Activated CD4-positive, alpha-beta T cell treated with anti-CD3 and anti-CD28 coated beads, Interleukin-2, amount 10 ng/mL, durations not matched to agents 24 days and 14 days (primary cell): ENCODE measurements at regions not wholly inside any gene's neighbourhood (a gene's known extent, or its start where the extent isn't known, plus 50 kb on each side); places are given as distances from the start of the nearest gene placed in this dataset.

Experiments
- DNase-seq: peaks from one replicate; pipeline ENCODE4 v3.0.0; 2022
- H3K27ac Mint-ChIP-seq: one replicate; pipeline ENCODE4 v1.8.0; 2022; ENCODE audit warnings: mild to moderate bottlenecking, mixed read lengths
- H3K27me3 Mint-ChIP-seq: one replicate; pipeline ENCODE4 v1.8.0; 2022; ENCODE audit warnings: mixed read lengths
- H3K36me3 Mint-ChIP-seq: one replicate; pipeline ENCODE4 v1.8.0; 2022; ENCODE audit warnings: low read depth, mild to moderate bottlenecking, mixed read lengths
- H3K4me1 Mint-ChIP-seq: one replicate; pipeline ENCODE4 v1.8.0; 2021; ENCODE audit warnings: mixed read lengths
- H3K4me3 Mint-ChIP-seq: one replicate; pipeline ENCODE4 v1.8.0; 2022; ENCODE audit warnings: mild to moderate bottlenecking, moderate library complexity, mixed read lengths
- H3K9me3 Mint-ChIP-seq: one replicate; pipeline ENCODE4 v1.8.0; 2021; ENCODE audit warnings: mixed read lengths
- intact Hi-C: fragments of 100-400 bp; cut with micrococcal nuclease; formaldehyde crosslinking; loops from one replicate; pipeline ENCODE4 v1.15.1; 2023

DNA sequence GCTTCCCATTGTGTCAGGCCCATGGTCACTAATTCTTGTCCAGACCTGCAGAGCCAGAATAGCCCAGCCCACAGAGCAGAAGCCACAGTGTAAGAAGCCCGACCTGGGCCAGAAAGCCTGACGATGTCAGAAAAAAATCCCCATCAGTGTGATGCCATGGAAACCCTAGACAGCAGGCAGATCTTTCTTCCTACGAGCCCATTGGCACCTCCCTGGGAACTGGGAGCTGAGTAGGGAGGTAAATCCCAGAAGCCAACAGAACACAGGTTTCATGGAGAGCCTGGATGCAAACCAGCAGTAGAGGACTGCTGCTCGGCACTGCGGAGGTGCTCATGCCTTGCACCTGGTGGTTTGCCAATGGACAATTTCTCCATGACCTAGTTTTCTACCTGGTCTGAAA lies 82.2 kb upstream of the SLC22A16 start:
- Mint-ChIP-seq H3K27ac (no peak overlapping the region), H3K4me1 (peaks cover 23% of the 10 kb centered on the region), H3K4me3 (no peak overlapping the region), H3K27me3 (peaks cover 3% of the 10 kb centered on the region), H3K9me3 (peaks cover 7% of the 10 kb centered on the region), H3K36me3 (peaks cover 3% of the 10 kb centered on the region)
- no peak for DNase-seq
- intact Hi-C loops = no loop called here

DNA sequence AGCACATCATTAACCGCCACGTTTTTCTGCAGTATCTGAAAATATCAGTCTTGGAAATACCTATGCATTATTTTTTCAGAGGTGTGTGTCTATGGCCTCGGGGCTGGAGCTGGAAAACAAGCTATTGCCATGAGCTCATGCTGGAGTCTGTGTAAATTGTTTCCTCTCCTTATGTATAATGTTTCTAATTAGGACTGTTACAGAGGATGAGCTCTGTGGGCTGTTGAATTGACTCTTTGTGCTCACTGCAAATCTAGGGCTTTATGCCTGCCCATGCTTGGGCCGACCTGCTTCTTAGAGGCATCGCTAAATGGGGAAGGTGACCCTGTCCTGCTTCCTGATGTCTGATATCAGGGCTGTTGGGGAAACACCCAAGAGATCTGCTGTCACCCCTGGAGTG lies 80.8 kb upstream of the SLC22A16 start:
- intact Hi-C loops = no loop called here
- H3K36me3 Mint-ChIP-seq = peaks cover 3% of the 10 kb centered on the region
- peaks cover 7% of the 10 kb centered on the region for H3K9me3 Mint-ChIP-seq
- H3K4me1 Mint-ChIP-seq = peaks cover 23% of the 10 kb centered on the region
- no peak overlapping the region for H3K27ac Mint-ChIP-seq
- no peak for DNase-seq
- no peak overlapping the region for H3K4me3 Mint-ChIP-seq
- H3K27me3 Mint-ChIP-seq = peaks cover 3% of the 10 kb centered on the region

DNA sequence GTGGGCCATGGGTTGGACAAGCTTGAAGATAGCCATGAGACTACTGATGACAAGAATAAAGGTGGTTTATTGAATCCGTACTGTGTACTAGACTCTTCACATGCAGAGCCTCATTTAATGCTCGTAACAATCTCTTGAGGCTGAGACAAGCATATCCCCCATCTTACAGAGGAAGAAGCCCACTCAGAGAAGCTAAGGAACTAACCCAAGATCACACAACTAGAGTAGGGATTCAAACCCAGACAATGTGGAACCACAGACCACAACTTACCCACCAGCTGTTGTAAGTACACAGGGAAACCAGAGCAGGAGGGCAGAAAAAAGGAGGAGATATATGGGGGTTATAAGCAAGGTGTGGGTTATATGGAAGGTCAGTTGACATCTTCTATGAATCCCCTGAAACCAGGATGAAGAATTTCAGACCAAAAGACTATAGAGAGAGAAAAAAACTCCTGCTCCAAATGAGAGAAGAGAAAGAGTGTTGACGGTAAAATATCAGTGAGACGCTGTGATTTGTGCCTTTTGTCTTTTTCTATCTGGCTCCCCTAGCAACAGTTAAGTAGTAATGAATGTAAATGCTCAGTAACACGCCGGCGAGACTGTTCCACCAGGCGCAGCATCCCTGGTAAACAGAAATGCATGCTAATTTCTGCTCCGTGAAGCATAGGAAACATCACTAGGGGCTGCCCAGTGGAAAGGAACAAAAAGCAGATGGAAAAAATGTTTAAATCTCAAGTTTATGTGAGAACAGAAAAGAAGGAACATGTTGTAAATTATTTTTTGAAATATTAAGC lies 80.1 kb upstream of the SLC22A16 start:
- peaks cover 3% of the 10 kb centered on the region for H3K36me3 Mint-ChIP-seq
- H3K4me3 Mint-ChIP-seq = no peak overlapping the region
- peaks cover 19% of the 10 kb centered on the region for H3K4me1 Mint-ChIP-seq
- peaks cover 9% of the 10 kb centered on the region for H3K9me3 Mint-ChIP-seq
- peaks cover 3% of the 10 kb centered on the region for H3K27me3 Mint-ChIP-seq
- no peak for DNase-seq
- no peak overlapping the region for H3K27ac Mint-ChIP-seq
- intact Hi-C loops = no loop called here

DNA sequence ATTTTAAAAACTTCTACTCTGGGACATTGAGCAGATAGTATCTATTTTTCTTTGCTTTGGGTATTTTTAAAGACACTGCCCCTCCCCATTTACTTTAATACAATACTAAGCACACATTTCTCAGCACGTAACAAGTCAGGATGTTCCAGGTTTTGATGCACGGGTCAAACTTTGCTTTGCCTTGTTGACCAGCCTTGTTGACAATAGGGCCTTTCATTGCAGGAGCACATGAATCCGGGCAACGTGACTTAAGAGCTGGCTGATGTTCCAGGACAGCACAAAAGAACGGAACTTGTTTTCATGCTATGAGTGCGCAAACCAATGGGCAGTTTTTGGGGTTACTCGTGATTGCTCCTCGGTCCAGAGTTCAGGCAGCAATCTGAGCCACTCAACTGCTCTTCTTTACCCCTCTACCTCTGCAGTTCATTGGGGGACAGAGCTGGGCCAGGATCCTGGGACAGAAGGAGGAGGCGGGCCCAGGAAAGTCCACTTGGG lies 78.6 kb upstream of the SLC22A16 start:
- Mint-ChIP-seq H3K27ac (no peak overlapping the region), H3K36me3 (peaks cover 3% of the 10 kb centered on the region), H3K9me3 (peaks cover 11% of the 10 kb centered on the region), H3K27me3 (peaks cover 3% of the 10 kb centered on the region), H3K4me3 (no peak overlapping the region), H3K4me1 (peaks cover 6% of the 10 kb centered on the region)
- intact Hi-C loops = no loop called here
- DNase-seq = no peak

DNA sequence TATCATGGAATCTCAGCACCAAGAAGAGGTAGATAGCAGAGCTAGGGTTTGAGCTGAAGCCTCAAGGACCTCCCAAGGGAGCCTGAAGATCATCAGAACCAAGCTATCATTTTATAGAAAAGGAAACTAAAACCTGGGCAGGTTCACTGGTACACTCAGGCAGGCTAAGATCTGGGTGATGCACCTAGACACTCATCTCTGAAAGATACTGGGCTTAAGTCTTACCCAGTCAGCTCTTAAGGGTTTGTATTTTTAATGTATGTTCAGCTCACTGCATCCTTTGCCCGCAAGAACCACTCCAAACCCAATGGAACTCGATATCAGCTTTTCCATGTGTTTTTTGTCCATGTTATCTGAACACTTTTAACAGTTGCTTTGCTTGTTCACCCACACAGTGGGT lies 78.0 kb upstream of the SLC22A16 start:
- H3K36me3 Mint-ChIP-seq = peaks cover 3% of the 10 kb centered on the region
- no peak overlapping the region for H3K4me3 Mint-ChIP-seq
- H3K9me3 Mint-ChIP-seq = peaks cover 11% of the 10 kb centered on the region
- intact Hi-C loops = no loop called here
- H3K27ac Mint-ChIP-seq = no peak overlapping the region
- H3K27me3 Mint-ChIP-seq = peaks cover 5% of the 10 kb centered on the region
- peaks cover 6% of the 10 kb centered on the region for H3K4me1 Mint-ChIP-seq
- DNase-seq = no peak

DNA sequence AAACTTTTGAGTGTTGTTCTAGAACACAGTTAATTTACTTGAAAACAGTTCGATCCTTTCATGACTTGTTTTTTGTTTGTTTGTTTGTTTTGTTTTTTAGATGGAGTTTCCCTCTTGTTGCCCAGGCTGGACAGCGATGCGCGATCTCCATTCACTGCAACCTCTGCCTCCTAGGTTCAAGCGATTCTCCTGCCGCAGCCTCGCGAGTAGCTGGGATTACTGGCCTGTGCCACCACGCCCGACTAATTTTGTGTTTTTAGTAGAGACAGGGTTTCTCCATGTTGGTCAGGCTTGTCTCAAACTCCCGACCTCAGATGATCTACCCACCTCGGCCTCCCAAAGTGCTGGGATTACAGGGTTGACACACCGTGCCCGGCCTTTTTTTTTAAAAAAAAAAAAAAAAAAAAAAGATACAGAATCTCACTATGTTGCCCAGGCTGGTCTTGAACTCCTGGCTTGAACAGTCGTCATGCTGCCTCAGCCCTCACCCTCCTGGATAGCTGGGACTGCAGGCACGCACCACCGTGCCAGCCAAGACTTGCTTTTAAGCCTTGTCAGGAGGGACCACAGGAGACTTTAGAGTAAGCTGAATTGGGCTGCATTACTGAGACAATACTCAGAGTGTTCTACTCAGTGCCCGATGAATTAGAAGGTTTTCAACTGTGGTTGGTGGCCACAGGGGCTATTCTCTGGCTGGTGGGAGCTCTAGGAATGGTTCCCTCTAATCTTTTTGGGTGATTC lies 76.7 kb upstream of the SLC22A16 start:
- Mint-ChIP-seq H3K4me1 (peaks cover 3% of the 10 kb centered on the region), H3K9me3 (peaks cover 7% of the 10 kb centered on the region), H3K36me3 (no peaks in the 10 kb centered on the region), H3K4me3 (no peak overlapping the region), H3K27ac (no peak overlapping the region), H3K27me3 (peaks cover 5% of the 10 kb centered on the region)
- DNase-seq = no peak
- intact Hi-C loops = no loop called here

DNA sequence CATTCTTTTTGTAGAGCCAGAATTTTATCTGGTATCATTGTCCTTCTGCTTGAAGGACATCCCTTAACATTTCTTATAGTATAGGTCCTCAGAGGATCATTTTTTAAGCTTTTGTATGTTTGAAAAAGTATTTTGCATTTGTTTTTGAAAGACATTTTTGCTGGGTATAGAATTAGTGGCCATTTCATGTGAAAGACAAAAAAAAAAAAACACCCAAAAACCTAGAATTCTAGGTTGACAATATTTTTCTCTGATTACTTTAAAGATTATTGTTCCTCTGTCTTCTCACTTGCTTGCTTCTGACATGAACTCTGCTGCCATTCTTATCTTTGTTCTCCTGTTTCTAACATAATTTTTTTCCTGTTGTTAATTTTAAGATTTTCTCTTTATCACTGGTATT lies 75.7 kb upstream of the SLC22A16 start:
- H3K9me3 Mint-ChIP-seq = peaks cover 7% of the 10 kb centered on the region
- DNase-seq = no peak
- H3K36me3 Mint-ChIP-seq = no peaks in the 10 kb centered on the region
- peaks cover 3% of the 10 kb centered on the region for H3K4me1 Mint-ChIP-seq
- peaks cover 9% of the 10 kb centered on the region for H3K27me3 Mint-ChIP-seq
- H3K4me3 Mint-ChIP-seq = no peak overlapping the region
- H3K27ac Mint-ChIP-seq = no peak overlapping the region
- intact Hi-C loops = no loop called here

DNA sequence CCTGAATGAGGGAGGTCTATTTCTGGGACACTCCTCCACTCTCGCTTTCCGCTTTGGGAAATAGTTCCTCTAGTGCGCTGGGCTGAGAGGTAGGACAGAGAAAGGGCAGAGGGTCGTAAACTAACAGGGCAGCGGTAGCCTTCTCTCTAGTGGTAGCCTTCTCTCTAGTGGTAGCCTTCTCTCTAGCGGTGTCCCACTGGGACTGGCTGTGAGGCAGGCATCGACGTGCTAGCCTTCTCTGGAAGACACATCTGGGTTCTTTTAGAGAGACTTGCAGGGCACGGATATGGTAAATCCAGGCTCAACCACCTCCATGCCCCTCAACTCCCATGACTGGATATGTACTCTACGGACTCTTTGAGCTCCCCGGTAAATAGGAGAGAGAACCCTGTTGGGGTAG lies 74.7 kb upstream of the SLC22A16 start:
- H3K9me3 Mint-ChIP-seq = peaks cover 12% of the 10 kb centered on the region
- H3K36me3 Mint-ChIP-seq = no peaks in the 10 kb centered on the region
- no peak for DNase-seq
- H3K27ac Mint-ChIP-seq = no peak overlapping the region
- no peak overlapping the region for H3K4me3 Mint-ChIP-seq
- intact Hi-C loops = no loop called here
- no peaks in the 10 kb centered on the region for H3K4me1 Mint-ChIP-seq
- peaks cover 14% of the 10 kb centered on the region for H3K27me3 Mint-ChIP-seq

DNA sequence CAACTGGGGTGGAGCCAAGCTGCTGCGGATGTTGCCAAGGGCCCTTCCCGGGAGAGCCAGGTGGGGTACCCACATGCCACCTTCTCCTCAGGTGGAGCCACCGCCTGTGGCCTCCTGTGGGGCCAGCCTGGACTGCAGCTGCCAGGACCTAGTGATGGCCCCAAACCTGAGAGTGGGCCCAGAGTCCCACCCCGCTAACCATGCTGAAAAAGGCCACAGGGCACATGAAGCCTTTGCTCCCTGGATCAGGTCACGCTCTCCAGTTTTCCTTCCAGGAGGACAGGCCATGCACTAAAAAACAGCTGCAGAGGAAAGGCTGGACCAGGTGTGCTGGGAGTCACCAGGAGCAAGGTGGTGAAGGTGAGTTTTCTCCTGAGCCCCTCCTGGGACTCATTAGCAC lies 73.9 kb upstream of the SLC22A16 start:
- Mint-ChIP-seq H3K9me3 (peaks cover 13% of the 10 kb centered on the region), H3K27ac (no peak overlapping the region), H3K27me3 (peaks cover 15% of the 10 kb centered on the region), H3K36me3 (no peaks in the 10 kb centered on the region), H3K4me1 (no peaks in the 10 kb centered on the region), H3K4me3 (no peak overlapping the region)
- intact Hi-C loops = no loop called here
- no peak for DNase-seq

DNA sequence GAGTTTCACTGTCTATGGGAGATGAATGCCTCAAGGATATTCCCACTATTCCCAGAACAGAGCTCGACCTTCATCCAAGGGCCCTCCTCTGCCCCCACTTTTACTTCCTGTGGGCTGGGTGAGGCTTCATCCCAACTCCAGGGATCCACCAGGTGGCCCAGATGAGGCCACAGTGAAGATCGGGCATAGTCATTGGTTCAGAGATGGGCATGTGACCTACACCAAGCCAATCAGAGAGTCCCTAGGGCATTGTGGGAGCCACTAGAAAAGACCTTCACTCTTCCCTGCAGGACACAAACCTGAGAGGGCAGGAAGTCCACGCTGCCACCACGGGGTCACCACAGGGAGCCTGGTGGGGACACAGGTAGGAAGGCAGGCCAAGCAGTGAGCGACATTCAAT lies 72.9 kb upstream of the SLC22A16 start:
- Mint-ChIP-seq H3K27ac (no peak overlapping the region), H3K27me3 (peaks cover 16% of the 10 kb centered on the region), H3K4me1 (peaks cover 6% of the 10 kb centered on the region), H3K9me3 (peaks cover 14% of the 10 kb centered on the region), H3K36me3 (no peaks in the 10 kb centered on the region), H3K4me3 (no peak overlapping the region)
- intact Hi-C loops = no loop called here
- no peak for DNase-seq

DNA sequence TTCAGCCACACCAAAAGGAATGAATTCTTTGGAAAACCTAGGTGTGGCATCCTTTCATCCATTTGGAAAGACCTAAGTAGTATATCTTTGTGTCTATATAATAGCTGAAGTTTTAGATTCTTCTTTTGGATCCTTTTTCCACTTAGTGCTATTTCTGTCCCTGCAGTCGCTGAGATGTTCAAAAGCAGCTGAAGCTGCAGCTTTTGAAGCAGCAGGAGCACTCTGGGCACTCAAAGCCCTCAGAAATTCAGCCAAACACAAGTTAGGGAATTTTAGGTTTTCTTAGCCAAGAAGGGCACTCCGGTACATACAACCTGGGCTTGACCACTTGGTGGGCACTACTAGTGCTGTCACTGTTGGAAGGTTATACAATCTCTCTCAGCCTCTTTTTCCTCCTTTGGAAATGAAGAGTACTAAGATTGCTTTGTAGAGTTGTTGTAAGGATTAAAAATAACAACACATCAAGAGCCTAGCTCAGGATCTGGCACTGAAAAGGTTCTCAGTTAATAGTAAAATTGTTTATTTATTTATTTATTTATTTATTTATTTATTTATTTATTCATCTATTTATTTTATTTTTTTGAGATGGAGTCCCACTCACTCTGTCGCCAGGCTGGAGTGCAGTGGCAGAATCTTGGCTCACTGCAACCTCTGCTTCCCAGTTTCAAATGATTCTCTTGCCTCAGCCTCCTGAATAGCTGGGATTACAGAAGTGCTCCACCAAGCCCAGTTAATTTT lies 71.9 kb upstream of the SLC22A16 start:
- no peak for DNase-seq
- H3K27ac Mint-ChIP-seq = no peak overlapping the region
- no peaks in the 10 kb centered on the region for H3K36me3 Mint-ChIP-seq
- H3K9me3 Mint-ChIP-seq = peaks cover 14% of the 10 kb centered on the region
- no peak overlapping the region for H3K4me3 Mint-ChIP-seq
- peaks cover 15% of the 10 kb centered on the region for H3K27me3 Mint-ChIP-seq
- peaks cover 10% of the 10 kb centered on the region for H3K4me1 Mint-ChIP-seq
- intact Hi-C loops = no loop called here

DNA sequence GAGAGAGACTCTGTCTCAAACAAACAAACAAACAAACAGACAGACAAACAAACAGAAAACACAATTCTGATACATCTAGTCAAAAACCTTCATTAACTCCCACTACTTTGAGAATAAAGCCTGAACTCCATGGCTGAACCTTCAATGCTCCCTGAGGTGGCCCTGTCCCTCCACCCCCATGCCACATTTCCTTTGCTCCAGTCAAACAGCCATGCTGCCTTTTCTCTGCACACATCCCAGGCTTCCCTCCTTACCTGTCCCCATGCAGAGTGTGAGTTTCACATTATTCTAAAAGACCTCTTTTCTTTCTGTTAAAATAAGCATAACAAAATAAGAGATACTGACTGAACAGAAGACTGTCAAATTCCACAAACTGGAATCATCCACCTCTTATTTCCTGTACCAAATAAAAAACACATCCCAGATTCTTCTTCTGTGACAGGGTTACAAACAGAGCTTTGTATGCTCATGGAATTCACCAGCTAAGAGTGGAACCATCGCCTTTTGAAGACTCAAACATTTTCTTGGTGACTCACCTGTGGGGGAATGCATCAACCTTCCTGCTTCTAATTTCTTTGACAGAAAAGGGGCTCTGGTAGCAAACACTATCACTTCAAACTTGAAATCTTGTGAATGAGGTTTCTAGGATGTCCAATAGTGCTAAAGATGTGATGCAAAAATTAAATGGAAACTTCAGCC lies 71.0 kb upstream of the SLC22A16 start:
- Mint-ChIP-seq H3K4me3 (no peak overlapping the region), H3K4me1 (peaks cover 10% of the 10 kb centered on the region), H3K27me3 (peaks cover 15% of the 10 kb centered on the region), H3K9me3 (peaks cover 14% of the 10 kb centered on the region), H3K27ac (no peak overlapping the region), H3K36me3 (no peaks in the 10 kb centered on the region)
- DNase-seq = no peak
- intact Hi-C loops = no loop called here

DNA sequence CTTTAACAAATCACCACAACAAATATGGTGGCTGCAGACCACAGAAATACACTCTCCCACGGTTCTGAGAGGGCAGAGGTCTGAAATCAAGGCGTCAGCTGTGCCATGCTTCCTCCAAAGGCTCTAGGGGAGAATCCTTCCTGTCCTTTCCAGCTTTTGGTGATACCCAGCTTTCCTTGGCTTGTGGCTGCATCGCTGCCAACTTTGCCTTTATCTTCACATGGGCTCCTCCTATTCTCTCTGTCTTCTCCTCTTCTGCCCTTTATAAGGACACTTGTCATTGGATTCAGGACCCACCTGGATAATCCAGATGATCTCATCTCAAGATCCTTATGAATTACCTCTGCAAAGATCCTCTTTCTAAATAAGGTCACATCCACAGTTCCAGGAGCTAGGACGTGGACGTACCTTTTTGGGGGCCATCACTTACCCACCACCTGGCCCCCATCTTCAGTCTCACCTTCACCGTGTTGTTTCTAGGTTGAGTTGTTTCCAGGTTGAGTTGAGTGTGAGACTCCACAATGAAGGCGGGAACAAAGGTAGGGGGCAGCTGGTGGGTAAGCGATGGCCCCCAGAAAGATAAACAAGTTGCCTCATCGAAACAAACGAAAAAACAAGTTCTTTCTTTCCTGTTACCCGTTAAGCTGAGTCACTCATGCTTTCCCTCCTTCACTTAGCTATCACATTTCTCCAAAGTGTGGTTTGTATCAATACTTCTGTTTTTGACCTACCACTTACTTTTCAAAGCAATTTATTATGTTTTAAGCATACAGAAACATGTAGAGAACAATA lies 68.9 kb upstream of the SLC22A16 start:
- Mint-ChIP-seq H3K4me1 (peaks cover 10% of the 10 kb centered on the region), H3K27ac (no peak overlapping the region)

More for the DNA sequence above, 68.9 kb upstream of the SLC22A16 start:
- Mint-ChIP-seq H3K36me3 (no peaks in the 10 kb centered on the region), H3K4me3 (peak overlapping the region; percentile 15), H3K9me3 (peaks cover 10% of the 10 kb centered on the region), H3K27me3 (peaks cover 17% of the 10 kb centered on the region)
- no peak for DNase-seq
- intact Hi-C loops = no loop called here
